ENCODE measurements at regions not wholly inside any gene's neighbourhood (a gene's known extent, or its start where the extent isn't known, plus 50 kb on each side); places are given as distances from the start of the nearest gene placed in this dataset.

DNA sequence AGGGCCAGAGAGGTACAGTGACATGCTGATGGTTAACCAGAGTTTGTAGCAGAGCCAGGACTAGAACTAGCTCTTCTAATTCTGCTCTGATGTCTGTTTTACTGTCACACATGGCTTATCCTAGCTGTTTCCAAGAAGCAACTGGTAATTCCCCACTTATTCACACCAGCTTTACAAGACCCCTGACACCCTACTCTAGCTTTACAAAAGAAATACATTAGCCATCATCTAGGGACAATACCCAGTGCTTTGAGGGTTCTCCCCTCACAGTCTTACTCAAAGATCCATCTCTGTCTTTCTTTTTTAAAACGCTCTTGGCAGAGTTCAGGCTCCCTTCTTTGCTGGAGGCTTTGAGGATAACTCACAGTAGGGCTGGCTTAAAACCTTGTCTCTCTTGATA, 197.3 kb upstream of the PMFBP1 start:
- no peak for TF ChIP-seq POLR2AphosphoS5 (IDR thresholded peaks at IDR 0.05)
- TF ChIP-seq, protein P1, sequence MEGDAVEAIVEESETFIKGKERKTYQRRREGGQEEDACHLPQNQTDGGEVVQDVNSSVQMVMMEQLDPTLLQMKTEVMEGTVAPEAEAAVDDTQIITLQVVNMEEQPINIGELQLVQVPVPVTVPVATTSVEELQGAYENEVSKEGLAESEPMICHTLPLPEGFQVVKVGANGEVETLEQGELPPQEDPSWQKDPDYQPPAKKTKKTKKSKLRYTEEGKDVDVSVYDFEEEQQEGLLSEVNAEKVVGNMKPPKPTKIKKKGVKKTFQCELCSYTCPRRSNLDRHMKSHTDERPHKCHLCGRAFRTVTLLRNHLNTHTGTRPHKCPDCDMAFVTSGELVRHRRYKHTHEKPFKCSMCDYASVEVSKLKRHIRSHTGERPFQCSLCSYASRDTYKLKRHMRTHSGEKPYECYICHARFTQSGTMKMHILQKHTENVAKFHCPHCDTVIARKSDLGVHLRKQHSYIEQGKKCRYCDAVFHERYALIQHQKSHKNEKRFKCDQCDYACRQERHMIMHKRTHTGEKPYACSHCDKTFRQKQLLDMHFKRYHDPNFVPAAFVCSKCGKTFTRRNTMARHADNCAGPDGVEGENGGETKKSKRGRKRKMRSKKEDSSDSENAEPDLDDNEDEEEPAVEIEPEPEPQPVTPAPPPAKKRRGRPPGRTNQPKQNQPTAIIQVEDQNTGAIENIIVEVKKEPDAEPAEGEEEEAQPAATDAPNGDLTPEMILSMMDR (IDR thresholded peaks at IDR 0.05): no peak
